Peyer's patch (tissue), 4 donors: ENCODE measurements at regions not wholly inside any gene's neighbourhood (a gene's known extent, or its start where the extent isn't known, plus 50 kb on each side); places are given as distances from the start of the nearest gene placed in this dataset.

Experiments
- DNase-seq, 3 donors: peaks; one replicate each; pipeline ENCODE4 v3.0.0-alpha.2; 2017 to 2019
- H3K27ac ChIP-seq, 4 donors: fragments of 200-600 bp; sonication (generic); one replicate each; pipeline ENCODE4 v1.5.1; 2016 to 2019
- H3K27me3 ChIP-seq, 2 donors: fragments of 200-600 bp; sonication (generic); one replicate each; pipeline ENCODE4 v1.5.1; 2019
- H3K36me3 ChIP-seq, 3 donors: fragments of 200-600 bp; sonication (generic); one replicate each; pipeline ENCODE4 v1.5.1; 2016 to 2019
- H3K4me1 ChIP-seq, 4 donors: fragments of 200-600 bp; sonication (generic); one replicate each; pipeline ENCODE4 v1.5.1; 2016 to 2019
- H3K4me3 ChIP-seq, 4 donors: fragments of 200-600 bp; sonication (generic); 1 replicate in 3 of 4; 2 replicates in 1 of 4; pipeline ENCODE4 v1.5.1; 2016 to 2019; ENCODE audit warnings: mild to moderate bottlenecking in 1 of 4
- H3K9me3 ChIP-seq, 4 donors: fragments of 200-600 bp; sonication (generic); one replicate each; pipeline ENCODE4 v1.5.1; 2016 to 2019; ENCODE audit warnings: mild to moderate bottlenecking in 1 of 4
- CTCF ChIP-seq, 6 experiments: fragments of 450-650 bp in 4 of 6; fragments of 200-600 bp in 2 of 6; sonication (generic) in 1 of 6; IDR thresholded peaks; one replicate each; pipeline ENCODE4 v1.5.1; 2017 to 2019; ENCODE audit warnings: antibody characterized with exemption in 6 of 6, mild to moderate bottlenecking in 3 of 6, moderate library complexity in 1 of 6
- POLR2A ChIP-seq, 2 donors: fragments of 450-650 bp; IDR thresholded peaks; one replicate each; pipeline ENCODE4 v1.5.1; 2017; ENCODE audit warnings: antibody characterized with exemption in 2 of 2, mild to moderate bottlenecking in 2 of 2, moderate library complexity in 2 of 2

GRCh38 chrX:805988-806387 lies 175.4 kb downstream of the SHOX start:
- Histone ChIP-seq H3K4me3 (no peak overlapping the region), H3K9me3 (no peaks in the 10 kb centered on the region), H3K36me3 (no peaks in the 10 kb centered on the region), H3K4me1 (no peaks in the 10 kb centered on the region), H3K27me3 (no peaks in the 10 kb centered on the region), H3K27ac (no peak overlapping the region)
- TF ChIP-seq POLR2A (IDR thresholded peaks at IDR 0.05) = no peak
- no peak for TF ChIP-seq CTCF (IDR thresholded peaks at IDR 0.05)
- no peak for DNase-seq

GRCh38 chrX:805103-805670 lies 174.6 kb downstream of the SHOX start:
- Histone ChIP-seq H3K4me1 (no peaks in the 10 kb centered on the region), H3K36me3 (no peaks in the 10 kb centered on the region), H3K4me3 (no peak overlapping the region), H3K27me3 (no peaks in the 10 kb centered on the region), H3K27ac (no peak overlapping the region), H3K9me3 (peaks cover 0 to 7% (median 0%) of the 10 kb centered on the region in 4 donors)
- TF ChIP-seq CTCF (IDR thresholded peaks at IDR 0.05) = no peak
- TF ChIP-seq POLR2A (IDR thresholded peaks at IDR 0.05) = no peak
- DNase-seq = no peak

GRCh38 chrX:802846-803245 lies 172.3 kb downstream of the SHOX start:
- TF ChIP-seq POLR2A (IDR thresholded peaks at IDR 0.05) (no peak), CTCF (IDR thresholded peaks at IDR 0.05) (no peak)
- Histone ChIP-seq H3K27ac (no peak overlapping the region), H3K9me3 (peaks cover 0 to 18% (median 0%) of the 10 kb centered on the region in 4 donors), H3K4me3 (no peak overlapping the region), H3K36me3 (no peaks in the 10 kb centered on the region), H3K27me3 (no peaks in the 10 kb centered on the region), H3K4me1 (no peaks in the 10 kb centered on the region)
- DNase-seq = no peak

- Histone ChIP-seq H3K9me3 (peaks cover 0 to 18% (median 0%) of the 10 kb centered on the region in 4 donors), H3K36me3 (no peaks in the 10 kb centered on the region), H3K27ac (no peak overlapping the region), H3K4me3 (no peak overlapping the region), H3K27me3 (no peaks in the 10 kb centered on the region), H3K4me1 (no peaks in the 10 kb centered on the region)
- TF ChIP-seq POLR2A (IDR thresholded peaks at IDR 0.05) (no peak), CTCF (IDR thresholded peaks at IDR 0.05) (no peak)
- DNase-seq = no peak
Measured at GRCh38 chrX:799808-800207, 169.2 kb downstream of the SHOX start.

- Histone ChIP-seq H3K27ac (no peak overlapping the region), H3K4me3 (no peak overlapping the region), H3K27me3 (no peaks in the 10 kb centered on the region), H3K36me3 (no peaks in the 10 kb centered on the region), H3K9me3 (peaks cover 0 to 11% (median 0%) of the 10 kb centered on the region in 4 donors), H3K4me1 (no peaks in the 10 kb centered on the region)
- no peak for TF ChIP-seq POLR2A (IDR thresholded peaks at IDR 0.05)
- no peak for TF ChIP-seq CTCF (IDR thresholded peaks at IDR 0.05)
- DNase-seq = no peak
Measured at GRCh38 chrX:794311-794710, 163.7 kb downstream of the SHOX start.
